ENCODE measurements at regions not wholly inside any gene's neighbourhood (a gene's known extent, or its start where the extent isn't known, plus 50 kb on each side); places are given as distances from the start of the nearest gene placed in this dataset.

DNA sequence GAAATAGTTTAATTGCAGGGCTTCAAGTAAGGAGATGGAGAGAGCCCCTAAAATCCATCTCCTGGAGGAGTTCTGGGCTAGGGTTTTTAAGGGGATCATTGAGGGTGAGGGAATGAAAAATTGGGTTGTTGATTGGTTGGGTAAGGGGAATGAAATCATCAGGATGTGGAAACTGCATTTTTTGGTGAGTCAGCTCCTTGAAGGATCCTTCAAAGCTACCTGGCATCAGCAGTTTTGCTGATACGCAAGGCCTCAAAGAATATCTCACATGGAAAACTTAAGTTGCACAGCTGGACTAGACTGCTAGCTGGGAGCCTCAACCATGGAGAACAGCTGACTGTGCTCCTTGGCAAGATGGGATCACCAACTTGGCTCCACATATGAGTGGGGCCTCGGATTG lies 136.7 kb downstream of the FGF10 start:
- no peak overlapping the region for H3K27ac Mint-ChIP-seq
- peaks cover 3% of the 10 kb centered on the region for H3K9me3 Mint-ChIP-seq
- H3K4me1 Mint-ChIP-seq (ENCODE audit: low read depth), result no peaks in the 10 kb centered on the region
- H3K36me3 Mint-ChIP-seq (ENCODE audit: low read depth), result no peaks in the 10 kb centered on the region
- no peaks in the 10 kb centered on the region for H3K27me3 Mint-ChIP-seq
- DNase-seq, result no peak
- H3K4me3 Mint-ChIP-seq, result no peak overlapping the region

DNA sequence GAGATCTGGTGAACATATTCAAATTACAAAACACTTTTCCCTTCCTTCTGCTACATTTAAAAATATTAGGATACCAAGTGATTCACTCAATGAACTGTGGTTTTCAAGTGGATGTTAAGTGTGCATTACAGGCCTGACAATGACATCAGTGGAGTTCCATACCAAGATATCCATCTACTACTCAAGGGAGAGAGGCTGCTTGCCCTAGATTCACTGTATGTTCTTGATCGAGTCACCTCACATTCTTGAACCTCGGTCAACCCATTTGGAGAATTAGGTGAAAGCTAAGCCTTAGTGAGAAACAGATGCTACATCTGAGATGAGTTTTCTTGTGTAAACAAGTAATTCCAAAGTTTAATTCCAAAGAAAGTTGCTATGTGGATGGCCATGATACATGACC lies 142.2 kb downstream of the FGF10 start:
- Mint-ChIP-seq H3K9me3 (peaks cover 10% of the 10 kb centered on the region), H3K27me3 (no peaks in the 10 kb centered on the region), H3K4me1 (ENCODE audit: low read depth) (no peaks in the 10 kb centered on the region), H3K4me3 (no peak overlapping the region), H3K27ac (no peak overlapping the region), H3K36me3 (ENCODE audit: low read depth) (no peaks in the 10 kb centered on the region)
- no peak for DNase-seq

DNA sequence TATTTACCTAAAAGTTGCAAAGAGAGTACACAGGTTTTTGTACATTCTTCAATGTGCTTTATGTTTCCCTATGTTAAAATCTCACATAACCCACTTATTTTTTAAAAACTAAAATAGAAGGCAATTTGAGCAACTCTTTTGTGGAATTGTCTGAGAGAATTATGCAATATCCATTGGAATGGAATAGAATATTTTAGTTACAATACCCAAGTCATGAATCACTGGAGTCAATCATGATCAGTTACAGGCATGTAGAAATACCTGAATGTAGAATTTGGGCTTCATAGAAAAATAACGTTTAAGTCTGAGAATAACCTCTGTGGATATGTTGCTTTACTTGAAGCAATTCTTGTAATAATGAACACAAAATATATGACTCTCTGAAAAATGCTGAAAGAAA lies 143.3 kb downstream of the FGF10 start:
- H3K4me3 Mint-ChIP-seq, result no peak overlapping the region

DNA sequence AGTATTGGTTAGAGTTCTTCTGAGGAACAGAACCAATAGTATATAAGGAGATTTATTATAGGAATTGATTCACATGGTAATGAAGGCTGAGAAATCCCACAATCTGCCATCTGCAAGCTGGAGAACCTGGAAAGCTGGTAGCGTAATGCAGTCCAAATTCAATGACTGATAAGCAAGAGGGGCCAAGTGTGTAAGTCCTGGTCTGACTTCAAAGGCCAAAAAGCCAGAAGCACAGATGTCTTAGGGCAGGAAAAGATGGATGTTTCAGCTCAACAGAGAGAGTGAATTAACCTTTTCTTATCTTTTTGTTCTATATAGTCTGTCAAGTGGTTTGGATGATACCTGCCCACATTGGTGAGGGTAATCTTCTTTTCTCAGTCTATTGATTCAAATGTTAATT lies 146.4 kb downstream of the FGF10 start:
- Mint-ChIP-seq H3K4me1 (ENCODE audit: low read depth) (no peaks in the 10 kb centered on the region), H3K27ac (no peak overlapping the region), H3K9me3 (peaks cover 7% of the 10 kb centered on the region), H3K4me3 (no peak overlapping the region), H3K27me3 (no peaks in the 10 kb centered on the region), H3K36me3 (ENCODE audit: low read depth) (no peaks in the 10 kb centered on the region)
- DNase-seq, result no peak

More for the DNA sequence above, 143.3 kb downstream of the FGF10 start:
- Mint-ChIP-seq H3K9me3 (peaks cover 10% of the 10 kb centered on the region), H3K36me3 (ENCODE audit: low read depth) (no peaks in the 10 kb centered on the region), H3K27me3 (no peaks in the 10 kb centered on the region), H3K4me1 (ENCODE audit: low read depth) (no peaks in the 10 kb centered on the region), H3K27ac (no peak overlapping the region)
- no peak for DNase-seq

DNA sequence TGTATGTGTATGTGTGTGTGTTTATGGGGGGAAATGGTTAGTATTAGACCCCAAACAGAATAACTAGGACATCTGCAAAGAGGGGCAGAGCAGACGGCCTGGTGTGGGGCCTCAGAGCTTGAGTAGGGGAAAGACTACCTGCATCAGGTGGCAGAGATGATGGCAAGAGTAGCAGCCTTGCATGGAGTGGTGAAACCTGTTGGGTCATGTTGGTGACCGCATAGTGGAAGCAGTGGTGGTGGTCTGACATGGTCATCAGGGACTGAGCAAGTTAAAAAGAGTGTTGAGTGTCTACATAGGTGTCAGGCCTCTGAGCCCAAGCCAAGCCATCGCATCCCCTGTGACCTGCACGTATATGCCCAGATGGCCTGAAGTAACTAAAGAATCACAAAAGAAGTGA lies 153.2 kb downstream of the FGF10 start:
- H3K4me3 Mint-ChIP-seq, result no peak overlapping the region
- no peaks in the 10 kb centered on the region for H3K27me3 Mint-ChIP-seq
- no peak overlapping the region for H3K27ac Mint-ChIP-seq
- DNase-seq, result no peak
- peaks cover 5% of the 10 kb centered on the region for H3K9me3 Mint-ChIP-seq
- H3K36me3 Mint-ChIP-seq (ENCODE audit: low read depth), result no peaks in the 10 kb centered on the region
- no peaks in the 10 kb centered on the region for H3K4me1 Mint-ChIP-seq (ENCODE audit: low read depth)

DNA sequence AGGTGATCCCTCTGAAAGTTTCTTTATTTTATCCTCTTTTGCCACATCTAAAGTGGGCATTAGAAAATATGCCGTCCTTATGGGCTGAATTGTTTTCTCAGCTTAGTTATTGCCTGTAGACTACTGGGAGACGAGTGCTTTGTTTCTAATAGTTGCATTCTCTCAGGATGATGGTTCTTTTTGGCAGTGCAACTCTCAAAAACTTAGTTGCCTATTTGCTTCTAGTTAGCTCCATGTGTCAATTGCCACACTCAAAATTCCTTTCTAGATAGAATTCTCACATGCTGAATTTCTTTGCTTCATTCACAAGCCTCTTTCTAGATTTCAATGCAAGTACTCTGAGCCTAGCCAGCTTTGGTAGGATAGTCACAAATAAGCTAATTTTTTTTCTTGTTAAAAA lies 155.5 kb downstream of the FGF10 start:
- Mint-ChIP-seq H3K36me3 (ENCODE audit: low read depth) (no peaks in the 10 kb centered on the region), H3K9me3 (peaks cover 5% of the 10 kb centered on the region), H3K27me3 (no peaks in the 10 kb centered on the region), H3K4me3 (no peak overlapping the region), H3K4me1 (ENCODE audit: low read depth) (no peaks in the 10 kb centered on the region), H3K27ac (no peak overlapping the region)
- DNase-seq, result no peak

DNA sequence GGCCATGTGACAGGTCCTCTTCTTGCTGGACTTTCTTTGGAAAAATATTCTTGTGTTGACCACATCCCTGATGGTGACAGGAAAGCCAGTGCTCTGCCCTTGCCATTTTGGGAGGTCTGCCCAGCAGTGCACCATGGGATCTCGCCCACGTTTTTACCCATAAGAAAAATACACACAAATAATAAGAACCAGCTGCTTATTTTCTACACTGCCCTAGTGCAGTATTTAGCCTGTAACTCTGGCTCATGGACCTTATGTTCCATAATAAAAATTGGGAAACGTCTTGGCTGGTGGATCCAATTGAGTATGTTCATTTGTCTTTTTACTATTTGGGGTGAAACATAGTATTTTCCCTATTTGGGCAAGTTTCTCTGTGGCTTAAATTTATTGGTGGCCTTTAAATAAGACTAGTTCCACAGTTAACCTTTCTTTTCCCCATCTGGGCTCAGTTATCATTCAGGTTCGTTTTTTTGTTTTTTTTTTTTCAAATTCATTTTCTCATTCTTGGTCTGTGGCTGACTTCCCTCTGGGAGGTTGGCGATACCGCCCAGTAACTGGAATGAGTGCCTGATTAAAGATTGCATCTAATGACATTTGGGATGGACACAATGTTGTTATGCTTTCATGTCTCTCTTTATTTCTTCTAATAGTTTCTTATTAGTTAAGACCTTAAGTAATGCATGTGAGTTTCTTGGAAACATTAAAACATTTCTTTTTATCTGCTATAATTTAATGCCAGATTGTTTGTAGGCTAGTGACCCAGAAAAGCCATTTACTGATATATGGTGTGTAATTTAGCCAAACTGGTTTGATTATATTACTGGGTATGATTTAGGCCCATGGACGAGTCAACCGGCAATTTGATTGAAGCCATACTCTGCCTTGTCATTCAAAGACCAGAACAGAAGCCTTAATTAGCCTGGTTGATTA lies 163.7 kb downstream of the FGF10 start:
- H3K36me3 Mint-ChIP-seq (ENCODE audit: low read depth), result no peaks in the 10 kb centered on the region
- no peak overlapping the region for H3K4me3 Mint-ChIP-seq
- no peak for DNase-seq
- H3K9me3 Mint-ChIP-seq, result peaks cover 11% of the 10 kb centered on the region
- no peaks in the 10 kb centered on the region for H3K27me3 Mint-ChIP-seq
- H3K27ac Mint-ChIP-seq, result no peak overlapping the region
- no peaks in the 10 kb centered on the region for H3K4me1 Mint-ChIP-seq (ENCODE audit: low read depth)

DNA sequence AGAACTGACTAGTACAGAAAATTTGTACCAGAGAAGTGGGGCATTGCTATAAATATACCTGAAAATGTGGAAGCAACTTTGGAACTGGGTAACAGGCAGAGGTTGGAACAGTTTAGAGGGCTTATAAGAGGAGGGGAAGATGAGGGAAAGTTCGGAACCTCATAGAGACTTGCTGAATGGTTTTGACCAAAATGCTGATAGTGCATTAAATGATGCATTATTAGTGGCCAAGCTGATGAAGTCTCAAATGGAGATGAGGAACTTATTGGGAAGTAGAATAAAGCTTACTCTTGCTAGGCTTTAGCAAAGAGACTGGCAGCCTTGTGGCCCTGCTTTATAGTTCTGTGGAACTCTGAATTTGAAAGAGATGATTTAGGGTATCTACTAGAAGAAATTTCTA lies 189.8 kb downstream of the FGF10 start:
- DNase-seq, result no peak
- Mint-ChIP-seq H3K9me3 (peaks cover 23% of the 10 kb centered on the region), H3K4me1 (ENCODE audit: low read depth) (no peaks in the 10 kb centered on the region), H3K4me3 (no peak overlapping the region), H3K36me3 (ENCODE audit: low read depth) (no peaks in the 10 kb centered on the region), H3K27me3 (no peaks in the 10 kb centered on the region), H3K27ac (no peak overlapping the region)

DNA sequence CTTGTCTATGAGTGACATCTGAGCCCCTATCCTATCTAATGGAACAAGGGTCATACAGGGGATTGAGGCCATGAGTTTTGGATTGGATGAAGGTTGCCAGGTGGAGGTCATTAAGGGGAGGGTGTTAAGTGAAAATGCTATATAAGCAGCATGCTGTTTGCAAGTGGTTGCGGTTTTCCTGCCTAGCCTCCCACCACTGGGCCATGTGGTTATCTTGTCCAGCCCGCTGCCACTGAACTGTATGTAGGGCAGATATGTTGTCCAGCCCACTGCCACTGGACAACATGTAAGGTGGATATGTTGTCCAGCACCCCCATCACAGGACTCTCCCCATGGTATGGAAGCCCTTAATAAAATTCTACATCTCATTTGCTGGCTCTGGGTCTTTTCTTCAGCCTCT lies 200.0 kb downstream of the FGF10 start:
- Mint-ChIP-seq H3K27ac (no peak overlapping the region), H3K27me3 (no peaks in the 10 kb centered on the region), H3K9me3 (peaks cover 29% of the 10 kb centered on the region), H3K4me3 (no peak overlapping the region), H3K36me3 (ENCODE audit: low read depth) (no peaks in the 10 kb centered on the region), H3K4me1 (ENCODE audit: low read depth) (no peaks in the 10 kb centered on the region)
- DNase-seq, result no peak

DNA sequence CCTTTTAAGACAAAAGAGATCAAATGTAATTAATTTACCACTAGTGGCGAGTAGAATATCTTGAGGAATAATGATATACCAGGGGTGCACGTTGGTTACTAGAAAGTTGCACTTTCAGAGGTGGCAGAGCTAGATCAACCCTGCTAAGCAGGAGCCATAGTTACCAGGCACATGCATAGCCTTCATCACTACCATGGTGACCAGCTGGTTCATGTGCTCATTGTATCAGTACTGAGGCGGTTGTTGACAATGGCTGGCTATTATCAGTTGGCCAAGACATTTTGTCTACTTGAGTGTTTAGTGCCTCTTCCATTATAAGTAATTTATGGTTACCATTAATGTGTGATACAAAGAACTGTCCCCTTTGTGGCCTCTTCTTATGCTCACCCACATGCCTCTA lies 201.2 kb downstream of the FGF10 start:
- Mint-ChIP-seq H3K4me1 (ENCODE audit: low read depth) (no peaks in the 10 kb centered on the region), H3K9me3 (peaks cover 25% of the 10 kb centered on the region), H3K36me3 (ENCODE audit: low read depth) (no peaks in the 10 kb centered on the region), H3K27me3 (no peaks in the 10 kb centered on the region), H3K27ac (no peak overlapping the region), H3K4me3 (no peak overlapping the region)
- no peak for DNase-seq

DNA sequence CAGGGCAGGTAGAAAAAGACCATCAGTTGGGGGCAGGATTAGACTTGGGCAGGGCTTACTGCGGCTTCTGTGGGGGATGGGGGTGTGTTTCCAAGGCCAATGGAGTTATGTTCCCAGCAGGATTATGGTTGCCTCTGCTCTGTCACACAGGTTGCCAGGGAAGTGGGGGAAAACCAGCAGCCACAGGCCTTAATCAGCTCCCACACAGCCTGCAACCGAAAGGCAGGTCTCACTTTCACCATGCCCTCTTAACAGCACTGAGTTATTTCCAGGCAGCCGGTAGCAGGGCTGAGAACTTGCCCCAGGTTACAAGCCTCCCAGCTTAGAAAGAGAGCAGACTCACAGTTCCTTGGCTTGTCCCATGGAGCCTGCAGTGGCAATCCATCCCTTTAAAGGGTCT lies 205.5 kb downstream of the FGF10 start:
- Mint-ChIP-seq H3K27ac (no peak overlapping the region), H3K27me3 (no peaks in the 10 kb centered on the region), H3K36me3 (ENCODE audit: low read depth) (no peaks in the 10 kb centered on the region), H3K9me3 (peaks cover 16% of the 10 kb centered on the region), H3K4me3 (no peak overlapping the region), H3K4me1 (ENCODE audit: low read depth) (no peaks in the 10 kb centered on the region)
- no peak for DNase-seq

DNA sequence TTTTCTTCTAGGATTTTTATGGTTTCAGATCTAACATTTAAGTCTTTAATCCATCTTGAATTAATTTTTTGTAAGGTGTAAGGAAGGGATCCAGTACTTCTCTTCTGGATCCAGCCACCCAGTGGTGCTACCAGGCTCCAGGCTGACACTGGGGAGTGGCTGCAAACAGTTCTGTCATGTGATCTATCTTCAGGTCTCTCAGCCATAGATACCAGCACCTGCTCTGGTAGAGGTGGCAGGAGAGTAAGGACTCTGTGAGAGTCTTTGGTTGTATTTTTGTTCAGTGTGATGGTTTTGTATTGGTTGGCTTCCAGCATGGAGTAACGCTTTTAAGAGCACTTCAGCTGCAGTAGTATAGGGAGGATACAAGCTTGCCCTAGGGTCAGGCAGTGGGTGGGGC lies 205.9 kb downstream of the FGF10 start:
- no peak overlapping the region for H3K27ac Mint-ChIP-seq
- H3K4me1 Mint-ChIP-seq (ENCODE audit: low read depth), result no peaks in the 10 kb centered on the region
- DNase-seq, result no peak
- peaks cover 16% of the 10 kb centered on the region for H3K9me3 Mint-ChIP-seq
- H3K27me3 Mint-ChIP-seq, result no peaks in the 10 kb centered on the region
- H3K36me3 Mint-ChIP-seq (ENCODE audit: low read depth), result no peaks in the 10 kb centered on the region
- H3K4me3 Mint-ChIP-seq, result no peak overlapping the region

DNA sequence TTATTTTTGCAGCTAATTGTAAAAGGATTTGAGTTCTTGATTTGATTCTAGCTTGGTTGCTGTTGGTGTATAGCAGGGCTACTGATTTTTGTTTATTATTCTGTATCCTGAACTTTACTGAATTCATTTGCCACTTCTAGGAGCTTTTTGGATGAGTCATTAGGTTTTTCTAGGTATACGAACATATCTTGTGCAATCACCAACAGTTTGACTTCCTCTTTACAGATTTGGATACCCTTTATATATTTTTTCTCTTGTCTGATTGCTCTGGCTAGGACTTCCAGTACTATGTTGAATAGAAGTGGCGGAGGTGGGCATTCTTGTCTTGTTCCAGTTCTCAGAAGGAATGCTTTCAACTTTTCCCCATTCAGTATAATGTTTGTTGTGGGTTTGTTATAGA lies 210.8 kb downstream of the FGF10 start:
- H3K36me3 Mint-ChIP-seq (ENCODE audit: low read depth), result no peaks in the 10 kb centered on the region
- H3K4me1 Mint-ChIP-seq (ENCODE audit: low read depth), result no peaks in the 10 kb centered on the region
- DNase-seq, result no peak
- no peak overlapping the region for H3K4me3 Mint-ChIP-seq
- peaks cover 25% of the 10 kb centered on the region for H3K9me3 Mint-ChIP-seq
- H3K27ac Mint-ChIP-seq, result no peak overlapping the region
- H3K27me3 Mint-ChIP-seq, result no peaks in the 10 kb centered on the region

DNA sequence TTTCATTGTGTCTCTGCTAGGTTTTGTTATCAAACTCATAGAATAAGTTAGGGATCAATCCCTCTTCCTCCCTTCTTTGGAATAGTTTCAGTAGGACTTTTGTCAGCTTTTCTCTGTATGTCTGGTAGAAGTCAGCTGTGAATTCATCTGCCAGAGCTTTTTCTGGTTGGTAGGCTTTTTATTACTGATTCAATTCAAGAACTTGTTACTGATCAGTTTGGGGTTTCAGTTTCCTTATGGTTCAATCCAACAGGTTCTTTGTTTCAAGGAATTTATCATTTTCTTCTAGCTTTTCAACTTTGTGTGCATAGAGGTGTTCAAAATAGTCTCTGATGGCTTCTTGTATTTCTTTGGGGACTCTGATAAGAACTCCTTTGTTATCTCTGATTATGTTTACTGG lies 221.7 kb downstream of the FGF10 start:
- no peak for DNase-seq
- Mint-ChIP-seq H3K36me3 (ENCODE audit: low read depth) (no peaks in the 10 kb centered on the region), H3K27ac (no peak overlapping the region), H3K4me1 (ENCODE audit: low read depth) (no peaks in the 10 kb centered on the region), H3K4me3 (no peak overlapping the region), H3K9me3 (peaks cover 28% of the 10 kb centered on the region), H3K27me3 (no peaks in the 10 kb centered on the region)

DNA sequence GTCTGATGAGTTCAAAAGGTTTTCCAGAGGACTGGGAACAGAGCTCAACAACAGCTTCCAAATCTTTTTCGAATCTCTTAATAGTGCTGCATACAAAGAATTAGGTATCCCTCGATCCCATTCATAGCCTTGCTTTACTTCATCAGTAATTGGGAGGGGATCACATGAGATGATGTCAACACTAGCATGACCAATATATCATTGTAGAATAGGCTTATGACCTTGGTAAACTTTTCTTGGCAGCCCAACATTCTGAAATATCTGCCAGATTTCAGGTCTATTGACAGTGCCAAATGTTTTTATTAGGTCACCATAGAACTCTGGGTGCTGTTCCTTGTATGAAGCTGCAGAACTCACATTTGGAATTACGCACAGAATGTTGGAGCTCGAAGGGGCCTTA lies 228.9 kb downstream of the FGF10 start:
- DNase-seq, result no peak
- peaks cover 14% of the 10 kb centered on the region for H3K9me3 Mint-ChIP-seq
- no peaks in the 10 kb centered on the region for H3K27me3 Mint-ChIP-seq
- H3K4me3 Mint-ChIP-seq, result no peak overlapping the region
- no peak overlapping the region for H3K27ac Mint-ChIP-seq
- no peaks in the 10 kb centered on the region for H3K4me1 Mint-ChIP-seq (ENCODE audit: low read depth)
- H3K36me3 Mint-ChIP-seq (ENCODE audit: low read depth), result no peaks in the 10 kb centered on the region

Measured in activated T-cell treated with anti-CD3 and anti-CD28 coated beads, Interleukin-2, amount 50 U/mL, for 24 hours (primary cell).